GM19438 (cell line): ENCODE measurements at regions not wholly inside any gene's neighbourhood (a gene's known extent, or its start where the extent isn't known, plus 50 kb on each side); places are given as distances from the start of the nearest gene placed in this dataset.
"Not testable (repeated sequence)": the region's sequence is repeated elsewhere in the genome, so short reads cannot be mapped to it uniquely, and the experiment has no call there.

Experiments
- ATAC-seq: cut with Tn5 transposase; IDR thresholded peaks from one replicate; pipeline ENCODE4 v1.9.1; 2021; ENCODE audit warnings: low read depth; ENCODE audit not compliant: unreplicated experiment

DNA sequence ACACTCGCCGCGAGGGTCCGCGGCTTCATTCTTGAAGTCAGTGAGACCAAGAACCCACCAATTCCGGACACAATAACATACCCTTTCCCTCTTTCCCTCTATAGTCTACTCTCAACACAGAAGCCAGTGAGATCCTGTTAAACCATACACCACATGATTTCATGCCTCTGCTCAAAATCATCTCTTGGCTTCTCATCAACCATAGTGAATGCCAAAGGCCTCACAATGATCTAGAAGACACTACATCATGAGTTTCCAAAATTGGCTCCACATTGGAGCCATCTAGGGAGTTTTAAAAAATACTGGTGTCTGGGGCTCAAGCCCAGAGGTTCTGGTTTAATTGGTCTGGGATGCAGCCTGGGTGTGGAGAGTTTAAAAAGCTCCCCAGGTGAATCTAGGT, 124.5 kb downstream of the EFNB1 start:
- ATAC-seq: no peak

DNA sequence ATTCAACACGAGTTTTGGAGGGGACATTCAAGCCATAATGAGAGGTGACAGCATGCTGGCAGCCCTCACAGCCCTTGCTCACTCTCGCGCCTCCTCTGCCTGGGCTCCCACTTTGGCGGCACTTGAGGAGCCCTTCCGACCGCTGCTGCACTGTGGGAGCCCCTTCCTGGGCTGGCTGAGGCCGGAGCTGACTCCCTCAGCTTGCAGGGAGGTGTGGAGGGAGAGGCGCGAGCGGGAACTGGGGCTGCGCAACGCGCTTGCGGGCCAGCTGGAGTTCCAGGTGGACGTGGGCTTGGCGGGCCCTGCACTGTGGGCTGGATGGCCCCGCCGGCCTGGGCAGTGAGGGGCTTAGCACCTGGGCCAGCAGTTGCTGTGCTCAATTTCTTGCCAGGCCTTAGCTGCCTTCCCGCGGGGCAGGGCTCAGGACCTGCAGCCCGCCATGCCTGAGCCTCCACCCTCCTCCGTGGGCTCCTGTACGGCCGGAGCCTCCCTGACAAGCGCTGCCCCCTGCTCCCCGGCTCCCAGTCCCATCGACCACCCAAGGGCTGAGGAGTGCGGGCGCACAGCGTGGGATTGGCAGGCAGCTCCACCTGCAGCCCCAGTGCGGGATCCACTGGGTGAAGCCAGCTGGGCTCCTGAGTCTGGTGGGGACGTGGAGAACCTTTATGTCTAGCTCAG, 123.3 kb downstream of the EFNB1 start:
- ATAC-seq: not testable (repeated sequence)

DNA sequence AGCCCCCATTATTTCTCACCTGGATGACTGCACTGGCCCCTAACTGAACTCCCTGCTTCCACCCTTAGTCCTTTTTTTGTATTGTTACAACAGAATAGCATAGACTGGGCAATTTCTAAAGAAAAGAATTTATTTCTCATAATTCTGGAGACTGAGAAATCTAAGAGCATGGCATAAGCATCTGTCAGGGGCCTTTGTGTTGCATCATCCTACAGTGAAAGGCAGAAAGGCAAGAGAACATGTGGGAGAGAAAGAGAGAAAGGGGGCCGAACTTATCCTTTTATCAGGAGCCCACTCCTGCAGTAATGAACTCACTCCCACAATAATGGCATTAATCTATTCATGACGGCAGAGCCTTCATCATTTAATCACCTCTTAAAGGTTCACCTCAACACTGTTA, 122.1 kb downstream of the EFNB1 start:
- ATAC-seq: no peak

GRCh38 chrX:68947882-68948605, 119.2 kb downstream of the EFNB1 start:
- no peak for ATAC-seq

DNA sequence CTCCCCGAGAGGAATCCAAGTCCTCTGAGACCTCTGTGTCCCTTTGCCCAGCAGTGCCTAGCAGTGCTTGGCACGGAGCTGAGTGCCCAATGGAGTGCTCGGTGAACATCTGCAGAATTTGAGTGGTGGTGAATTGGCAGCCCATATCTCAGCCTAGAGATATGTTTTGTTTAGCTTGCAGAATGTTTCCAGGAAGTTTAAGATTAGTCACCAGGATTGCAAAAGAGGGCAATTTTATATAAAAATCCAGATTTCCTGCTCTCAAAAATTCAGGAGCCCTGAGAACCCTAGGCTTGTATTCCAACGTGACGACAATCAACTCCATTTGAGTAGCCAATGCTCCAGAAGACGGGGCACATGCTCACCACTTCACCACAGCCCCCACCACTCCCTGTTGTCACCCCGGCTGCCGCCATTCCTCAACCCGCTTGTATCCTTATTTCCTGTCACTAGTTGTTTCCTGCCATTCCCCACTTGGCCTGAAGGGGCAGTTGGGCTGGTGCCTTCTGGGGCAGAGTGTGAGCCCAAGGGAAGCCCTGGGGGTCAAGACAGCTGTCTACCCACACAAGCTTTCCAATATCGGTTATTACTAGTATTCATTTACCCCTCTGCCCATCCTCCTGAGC, 116.9 kb downstream of the EFNB1 start:
- no peak for ATAC-seq

DNA sequence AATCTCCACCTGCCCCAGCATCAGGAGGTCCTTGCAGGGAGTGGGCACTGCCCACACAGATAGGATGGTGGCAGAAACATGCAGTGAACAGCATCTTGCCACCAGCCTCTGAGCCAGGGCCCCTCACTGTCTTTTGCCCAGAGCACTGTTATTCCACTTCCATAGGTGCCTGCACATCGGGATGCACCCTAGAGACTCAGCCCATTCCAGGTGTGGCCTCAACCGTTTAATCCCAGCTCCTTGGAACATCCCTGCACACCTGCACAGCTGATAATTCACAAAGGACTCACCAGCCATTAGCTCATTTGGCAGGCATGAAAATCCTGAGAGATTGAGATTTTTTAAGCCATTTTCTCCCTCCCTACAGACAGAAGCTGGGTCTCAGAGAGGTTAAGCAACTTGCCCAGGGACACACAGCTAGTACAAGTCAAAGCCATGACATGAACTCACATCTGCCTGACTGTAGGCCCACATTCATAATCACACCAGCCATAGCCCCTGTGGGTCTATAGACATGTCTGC, 116.3 kb downstream of the EFNB1 start:
- no peak for ATAC-seq

- ATAC-seq: no peak
These were observed 115.4 kb downstream of the EFNB1 start for GRCh38 chrX:68944211-68944610.

GRCh38 chrX:68942840-68943239, 114.0 kb downstream of the EFNB1 start:
- ATAC-seq: no peak

- ATAC-seq: no peak
These were observed 113.3 kb downstream of the EFNB1 start for GRCh38 chrX:68942104-68942503.

DNA sequence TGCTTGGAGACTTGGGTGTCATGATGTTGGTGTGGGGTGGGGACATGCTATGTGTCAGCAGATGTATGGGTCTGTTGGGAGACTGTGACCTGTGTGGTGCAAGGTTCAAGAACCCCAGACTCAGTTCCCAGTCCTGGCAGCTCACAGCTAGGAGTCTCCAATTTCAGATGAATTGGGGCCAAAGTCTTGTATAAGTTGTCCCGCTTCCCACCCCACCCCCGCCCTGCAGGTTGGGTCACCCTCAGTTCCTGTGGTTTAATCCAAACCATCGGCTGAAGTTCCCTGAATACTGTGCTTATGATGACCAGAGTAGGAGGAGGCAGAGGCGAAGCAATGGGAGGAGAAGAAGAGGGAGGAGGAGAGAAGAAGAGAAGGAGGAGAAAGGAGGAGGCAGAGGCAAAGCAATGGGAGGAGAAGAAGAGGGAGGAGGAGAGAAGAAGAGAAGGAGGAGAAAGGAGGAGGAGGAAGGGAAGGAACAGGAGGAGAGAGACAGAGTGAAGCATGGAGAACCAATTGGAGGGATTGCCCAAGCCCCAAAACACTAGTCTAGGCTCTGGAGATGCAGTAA, 112.6 kb downstream of the EFNB1 start:
- ATAC-seq: no peak

DNA sequence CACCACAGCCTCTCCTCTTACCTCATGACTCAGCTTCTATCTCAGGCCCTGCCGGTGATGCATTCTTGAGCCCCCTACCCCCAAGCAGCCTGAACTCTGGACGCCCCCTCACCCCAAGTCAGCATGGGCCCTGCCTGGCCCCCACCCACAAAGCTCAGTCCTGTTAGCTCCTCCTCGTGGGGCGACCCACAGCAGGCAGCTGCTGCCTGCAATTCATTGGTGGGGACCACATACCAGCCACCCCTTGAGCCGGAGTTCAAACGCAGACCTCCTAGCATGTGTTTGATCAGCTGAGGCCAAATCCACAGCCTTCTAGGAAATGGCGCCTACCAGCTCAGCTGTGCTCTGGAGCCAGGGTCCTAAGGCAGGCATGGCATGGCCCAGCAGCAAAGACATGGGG, 111.8 kb downstream of the EFNB1 start:
- ATAC-seq: no peak

DNA sequence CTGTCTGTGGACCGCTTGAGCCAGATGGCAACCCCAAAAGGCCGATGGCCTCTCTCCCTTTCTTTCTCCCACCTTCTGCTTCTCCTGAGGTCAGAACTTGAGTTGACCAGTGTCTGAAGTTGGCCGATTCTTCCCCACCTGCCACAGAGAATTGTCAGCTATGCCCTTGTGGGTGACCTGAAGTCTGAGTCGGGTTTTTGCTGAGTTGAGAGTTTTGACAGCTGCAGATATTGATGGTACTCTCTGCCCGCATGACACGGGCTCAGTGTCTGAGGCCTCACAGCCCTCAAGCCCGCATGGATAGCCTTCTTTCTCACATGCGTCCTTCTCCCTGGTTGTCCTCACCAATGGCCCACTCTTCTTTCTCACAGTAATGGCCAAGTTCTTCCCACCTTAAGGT, 111.0 kb downstream of the EFNB1 start:
- ATAC-seq: no peak

- ATAC-seq: no peak
These were observed 109.6 kb downstream of the EFNB1 start for GRCh38 chrX:68938244-68939004.

- no peak for ATAC-seq
These were observed 108.8 kb downstream of the EFNB1 start for GRCh38 chrX:68937581-68937980.

DNA sequence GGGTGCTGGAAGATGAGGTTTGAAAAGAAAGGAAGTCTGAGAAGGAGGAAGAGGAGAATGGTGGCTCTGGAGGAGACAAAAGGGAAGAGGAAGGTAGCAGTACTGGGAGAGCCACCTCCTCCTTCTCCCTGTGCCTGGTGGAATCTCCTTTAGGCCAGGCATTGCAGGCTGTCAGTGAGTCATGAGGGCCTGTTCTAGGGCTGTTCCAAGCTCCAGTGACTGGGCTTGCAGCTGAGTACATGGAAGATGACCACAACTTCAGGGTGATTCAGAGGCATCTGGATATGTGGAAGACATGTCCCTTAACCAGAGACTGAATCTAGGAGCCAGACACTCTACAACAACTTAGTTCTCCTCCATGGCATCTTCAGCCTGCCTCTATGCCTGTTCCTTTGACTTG, 107.8 kb downstream of the EFNB1 start:
- no peak for ATAC-seq

- ATAC-seq: no peak
These were observed 107.3 kb downstream of the EFNB1 start for GRCh38 chrX:68936126-68936525.

DNA sequence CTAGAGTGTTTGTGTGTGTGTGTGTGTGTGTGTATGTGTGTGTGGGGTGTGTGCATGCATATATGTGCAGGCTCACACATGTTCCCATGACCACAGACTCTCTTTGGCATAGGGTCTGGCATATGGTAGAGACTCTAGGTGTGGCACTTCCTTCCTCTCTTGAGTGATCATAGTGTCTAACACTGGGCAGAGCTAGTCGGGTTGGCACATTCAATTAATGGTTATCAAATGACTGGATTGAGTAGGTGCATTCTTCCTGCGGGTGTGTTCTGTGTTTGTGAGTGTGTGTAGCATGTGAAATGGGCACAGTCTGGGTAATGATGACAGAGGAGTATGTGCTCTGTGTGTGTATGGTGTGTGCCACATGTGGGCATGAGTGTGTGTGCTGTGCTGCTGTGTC, 106.5 kb downstream of the EFNB1 start:
- no peak for ATAC-seq

DNA sequence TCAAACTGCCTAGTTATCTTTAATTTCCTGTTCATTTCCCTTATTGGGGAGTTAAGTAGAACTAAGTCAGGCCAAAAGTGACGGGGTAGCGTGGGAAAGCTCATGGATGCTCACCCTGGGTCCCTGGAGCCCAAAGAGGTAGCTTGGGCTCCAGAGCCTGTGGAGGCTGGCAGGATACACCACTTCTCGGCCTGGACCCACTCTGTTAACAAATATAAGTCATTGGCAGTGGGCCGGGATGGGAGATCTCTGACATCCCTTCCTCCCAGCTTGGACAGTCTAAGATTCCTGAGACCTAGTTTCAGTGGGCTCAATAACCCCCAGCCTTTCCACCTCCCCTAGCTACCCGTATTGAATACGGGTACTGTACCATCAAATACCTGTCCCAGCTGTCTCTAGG, 106.1 kb downstream of the EFNB1 start:
- ATAC-seq: no peak

- ATAC-seq: no peak
These were observed 105.6 kb downstream of the EFNB1 start for GRCh38 chrX:68934421-68934820.

- no peak for ATAC-seq
These were observed 103.8 kb downstream of the EFNB1 start for GRCh38 chrX:68932611-68933010.

DNA sequence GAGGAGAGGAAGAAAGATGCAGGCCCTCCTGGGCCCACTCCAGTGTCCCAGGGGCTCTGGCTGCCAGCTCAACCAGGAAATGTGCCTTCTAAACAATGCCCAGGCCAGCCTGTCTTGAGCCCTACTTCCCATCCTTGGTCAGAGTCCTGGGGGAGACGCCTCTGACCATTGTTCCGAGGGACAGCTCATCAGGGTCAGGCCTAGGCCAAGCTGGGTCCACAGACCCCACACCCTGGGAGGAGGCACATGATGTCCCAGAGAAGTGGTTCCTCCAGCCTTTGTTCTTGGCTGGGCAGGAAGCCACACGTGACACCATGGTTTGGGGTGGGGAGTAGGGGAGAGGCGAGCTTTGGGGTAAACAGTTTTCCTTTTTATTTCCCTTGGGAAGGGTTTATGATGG, 102.5 kb downstream of the EFNB1 start:
- ATAC-seq: no peak
